GM12875 (cell line): ENCODE measurements at regions not wholly inside any gene's neighbourhood (a gene's known extent, or its start where the extent isn't known, plus 50 kb on each side); places are given as distances from the start of the nearest gene placed in this dataset.

Experiments used
- H3K4me3 ChIP-seq: one replicate; pipeline ENCODE4 v1.5.1; 2011; ENCODE audit warnings: low read depth, low read length, control low read depth
- TF ChIP-seq, protein P1 (sequence below): IDR thresholded peaks from 2 replicates; pipeline ENCODE4 v1.5.1; 2011; ENCODE audit warnings: low read depth, mild to moderate bottlenecking, control low read depth, inconsistent platforms, low read length, moderate library complexity, borderline replicate concordance; ENCODE audit not compliant: insufficient read depth

- TF ChIP-seq, protein P1, sequence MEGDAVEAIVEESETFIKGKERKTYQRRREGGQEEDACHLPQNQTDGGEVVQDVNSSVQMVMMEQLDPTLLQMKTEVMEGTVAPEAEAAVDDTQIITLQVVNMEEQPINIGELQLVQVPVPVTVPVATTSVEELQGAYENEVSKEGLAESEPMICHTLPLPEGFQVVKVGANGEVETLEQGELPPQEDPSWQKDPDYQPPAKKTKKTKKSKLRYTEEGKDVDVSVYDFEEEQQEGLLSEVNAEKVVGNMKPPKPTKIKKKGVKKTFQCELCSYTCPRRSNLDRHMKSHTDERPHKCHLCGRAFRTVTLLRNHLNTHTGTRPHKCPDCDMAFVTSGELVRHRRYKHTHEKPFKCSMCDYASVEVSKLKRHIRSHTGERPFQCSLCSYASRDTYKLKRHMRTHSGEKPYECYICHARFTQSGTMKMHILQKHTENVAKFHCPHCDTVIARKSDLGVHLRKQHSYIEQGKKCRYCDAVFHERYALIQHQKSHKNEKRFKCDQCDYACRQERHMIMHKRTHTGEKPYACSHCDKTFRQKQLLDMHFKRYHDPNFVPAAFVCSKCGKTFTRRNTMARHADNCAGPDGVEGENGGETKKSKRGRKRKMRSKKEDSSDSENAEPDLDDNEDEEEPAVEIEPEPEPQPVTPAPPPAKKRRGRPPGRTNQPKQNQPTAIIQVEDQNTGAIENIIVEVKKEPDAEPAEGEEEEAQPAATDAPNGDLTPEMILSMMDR: no peak
Observed at GRCh38 chr2:41294331-41294730, 753.5 kb upstream of the PKDCC start.

GRCh38 chr2:41313082-41313481, 734.7 kb upstream of the PKDCC start:
- TF ChIP-seq, protein P1: no peak
- no peak overlapping the region for H3K4me3 ChIP-seq

More at GRCh38 chr2:41294331-41294730, 753.5 kb upstream of the PKDCC start:
- H3K4me3 ChIP-seq: no peak overlapping the region

DNA sequence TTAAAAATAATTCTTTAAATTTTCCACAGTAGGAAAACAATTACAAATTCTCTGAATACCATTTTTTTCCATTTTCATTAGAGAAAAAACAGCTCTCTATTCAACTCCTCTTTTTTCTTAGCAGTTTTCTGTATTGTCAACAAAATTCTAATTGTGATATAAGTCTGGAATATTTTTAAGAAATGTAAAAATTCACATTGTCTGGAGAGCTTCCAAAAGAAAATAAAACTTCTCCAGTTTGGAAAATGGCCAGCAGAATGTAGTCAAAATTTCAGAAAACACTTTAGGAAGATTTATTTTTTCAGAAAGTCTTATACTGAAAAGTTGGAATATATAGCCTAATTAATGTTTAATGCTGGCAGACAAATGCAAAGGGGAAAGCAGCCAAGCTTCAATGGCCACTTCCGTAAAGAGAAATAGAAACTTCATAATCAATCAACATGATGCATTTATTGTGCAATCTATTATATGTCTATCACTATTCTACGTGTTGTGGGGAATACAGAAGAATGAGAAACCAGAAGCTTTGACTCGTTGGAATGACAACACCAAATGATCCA, 733.2 kb upstream of the PKDCC start:
- TF ChIP-seq, protein P1: no peak

GRCh38 chr2:41319437-41319836, 728.4 kb upstream of the PKDCC start:
- no peak overlapping the region for H3K4me3 ChIP-seq
- TF ChIP-seq, protein P1: no peak

More for the DNA sequence above, 733.2 kb upstream of the PKDCC start:
- no peak overlapping the region for H3K4me3 ChIP-seq

- no peak overlapping the region for H3K4me3 ChIP-seq
- TF ChIP-seq, protein P1: no peak
Observed at GRCh38 chr2:41320491-41320890, 727.3 kb upstream of the PKDCC start.

GRCh38 chr2:41321351-41321750, 726.5 kb upstream of the PKDCC start:
- TF ChIP-seq, protein P1: no peak

DNA sequence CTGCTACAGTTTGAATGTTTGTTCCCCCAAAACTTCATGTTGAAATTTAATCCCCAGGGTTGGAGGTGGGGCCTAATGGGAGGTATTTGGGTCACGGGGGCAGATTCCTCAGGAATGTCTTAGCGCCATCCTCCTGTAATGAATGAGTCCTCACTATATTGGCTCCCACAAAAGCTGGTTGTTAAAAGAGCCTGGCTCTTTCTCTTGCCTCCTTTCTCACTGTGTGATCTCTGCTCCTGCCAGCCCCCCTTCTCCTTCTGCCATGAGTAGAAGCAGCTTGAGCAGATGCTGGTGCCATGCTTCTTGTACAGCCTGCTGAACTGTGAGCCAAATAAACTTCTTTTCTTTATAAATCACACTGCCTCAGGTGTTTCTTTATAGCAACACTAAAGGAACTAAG, 721.0 kb upstream of the PKDCC start:
- no peak overlapping the region for H3K4me3 ChIP-seq
- TF ChIP-seq, protein P1: no peak

More at GRCh38 chr2:41321351-41321750, 726.5 kb upstream of the PKDCC start:
- H3K4me3 ChIP-seq: no peak overlapping the region
